IPS-15b (cell line): ENCODE measurements at regions not wholly inside any gene's neighbourhood (a gene's known extent, or its start where the extent isn't known, plus 50 kb on each side); places are given as distances from the start of the nearest gene placed in this dataset.

ENCODE experiments used
- H3K27me3 ChIP-seq: one replicate; pipeline ENCODE4 v1.6.1; 2013; ENCODE audit warnings: low read length; ENCODE audit not compliant: control insufficient read depth, insufficient read depth
- H3K36me3 ChIP-seq: one replicate; pipeline ENCODE4 v1.6.1; 2013; ENCODE audit warnings: low read length; ENCODE audit not compliant: control insufficient read depth, insufficient read depth
- H3K4me1 ChIP-seq: one replicate; pipeline ENCODE4 v1.6.1; 2013; ENCODE audit warnings: mild to moderate bottlenecking, low read length; ENCODE audit not compliant: control insufficient read depth, insufficient read depth
- H3K4me3 ChIP-seq: one replicate; pipeline ENCODE4 v1.5.1; 2013; ENCODE audit warnings: low read depth, low read length
- H3K9ac ChIP-seq: one replicate; pipeline ENCODE4 v1.6.1; 2013; ENCODE audit warnings: low read depth, mild to moderate bottlenecking, low read length
- H3K9me3 ChIP-seq: one replicate; pipeline ENCODE4 v1.6.1; 2013; ENCODE audit warnings: mild to moderate bottlenecking, low read length; ENCODE audit not compliant: control insufficient read depth, insufficient read depth

DNA sequence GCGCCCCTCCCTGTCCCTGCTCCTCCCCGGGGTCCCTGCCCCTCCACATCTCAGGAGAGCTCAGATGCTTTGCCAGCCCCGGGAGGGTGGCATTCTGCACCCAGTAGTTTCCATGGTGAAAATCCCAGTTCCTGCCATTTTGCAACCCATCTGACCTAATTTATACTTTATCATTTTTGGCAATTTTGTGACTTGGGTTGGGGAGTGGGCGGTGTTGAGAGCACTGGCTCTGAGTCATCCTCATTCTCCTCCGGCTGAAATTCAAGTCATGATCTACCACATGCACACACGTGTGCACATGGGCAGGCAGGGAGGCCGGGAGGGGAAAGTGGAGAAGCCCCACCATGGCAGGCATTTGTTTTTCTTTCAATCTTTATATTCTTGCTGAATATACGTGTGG, 208.6 kb downstream of the URI1 start:
- H3K9me3 ChIP-seq = no peaks in the 10 kb centered on the region
- no peak overlapping the region for H3K4me3 ChIP-seq
- H3K9ac ChIP-seq = no peak overlapping the region
- H3K36me3 ChIP-seq = no peaks in the 10 kb centered on the region
- H3K4me1 ChIP-seq = no peaks in the 10 kb centered on the region
- no peaks in the 10 kb centered on the region for H3K27me3 ChIP-seq

DNA sequence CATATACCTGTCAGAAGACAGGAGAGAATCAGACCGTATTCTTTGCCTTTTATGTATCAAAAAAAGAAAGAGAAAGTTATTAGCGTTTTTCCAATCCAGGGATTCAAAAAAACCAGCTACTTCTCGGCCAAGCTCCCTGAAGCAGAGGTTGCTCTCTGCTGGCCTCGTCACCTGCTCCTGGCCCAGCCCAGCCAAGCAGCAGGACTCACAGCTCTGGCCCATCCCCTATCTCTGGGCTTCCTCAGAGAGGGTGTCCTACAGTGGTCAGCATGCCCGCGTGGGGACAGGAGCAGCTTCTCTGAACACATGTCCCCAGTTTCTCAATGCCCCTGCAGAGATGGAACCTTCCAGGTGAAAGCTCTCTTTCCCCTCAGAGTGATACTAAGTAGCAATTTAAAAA, 209.0 kb downstream of the URI1 start:
- Histone ChIP-seq H3K9me3 (no peaks in the 10 kb centered on the region), H3K36me3 (no peaks in the 10 kb centered on the region), H3K27me3 (no peaks in the 10 kb centered on the region), H3K4me1 (no peaks in the 10 kb centered on the region), H3K4me3 (no peak overlapping the region), H3K9ac (no peak overlapping the region)

DNA sequence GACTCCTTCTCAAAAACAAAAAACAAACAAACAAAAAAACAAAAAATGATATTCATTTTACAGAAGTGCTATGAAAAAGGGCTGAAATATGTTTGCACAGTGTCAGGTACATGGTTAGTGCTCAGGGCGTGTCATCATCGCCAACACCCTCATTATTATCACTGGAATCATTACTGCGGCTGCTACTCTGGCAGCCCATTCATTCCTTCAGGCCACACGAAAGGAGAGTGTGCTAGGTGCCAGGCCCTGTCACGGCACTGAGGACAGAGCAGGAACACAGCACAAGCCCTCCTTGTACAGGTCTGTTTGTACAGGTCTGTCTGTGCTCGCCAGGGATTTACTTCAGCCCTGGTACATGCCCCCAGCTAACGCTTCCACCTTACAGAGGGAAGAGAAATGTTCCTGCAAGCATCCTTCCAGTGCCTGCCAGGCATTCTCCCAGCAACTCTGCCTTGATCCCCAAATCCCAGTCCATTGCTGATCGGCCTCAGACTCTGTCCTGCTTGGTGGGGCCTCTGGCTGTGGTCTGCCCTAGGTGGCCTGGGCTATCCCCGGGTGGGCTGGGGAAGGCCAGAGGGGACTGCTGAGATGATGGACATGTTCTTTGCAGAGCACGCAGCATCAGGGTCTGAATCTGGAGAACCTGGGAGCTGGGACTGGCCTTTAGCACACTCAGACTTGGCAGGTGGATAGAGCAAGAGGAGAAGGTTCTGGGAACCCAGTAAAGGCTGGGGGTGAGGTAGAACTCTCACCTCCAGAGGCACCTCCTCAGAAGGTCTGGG, 210.7 kb downstream of the URI1 start:
- Histone ChIP-seq H3K9ac (no peak overlapping the region), H3K36me3 (no peaks in the 10 kb centered on the region), H3K4me3 (no peak overlapping the region), H3K9me3 (no peaks in the 10 kb centered on the region), H3K4me1 (no peaks in the 10 kb centered on the region), H3K27me3 (no peaks in the 10 kb centered on the region)

DNA sequence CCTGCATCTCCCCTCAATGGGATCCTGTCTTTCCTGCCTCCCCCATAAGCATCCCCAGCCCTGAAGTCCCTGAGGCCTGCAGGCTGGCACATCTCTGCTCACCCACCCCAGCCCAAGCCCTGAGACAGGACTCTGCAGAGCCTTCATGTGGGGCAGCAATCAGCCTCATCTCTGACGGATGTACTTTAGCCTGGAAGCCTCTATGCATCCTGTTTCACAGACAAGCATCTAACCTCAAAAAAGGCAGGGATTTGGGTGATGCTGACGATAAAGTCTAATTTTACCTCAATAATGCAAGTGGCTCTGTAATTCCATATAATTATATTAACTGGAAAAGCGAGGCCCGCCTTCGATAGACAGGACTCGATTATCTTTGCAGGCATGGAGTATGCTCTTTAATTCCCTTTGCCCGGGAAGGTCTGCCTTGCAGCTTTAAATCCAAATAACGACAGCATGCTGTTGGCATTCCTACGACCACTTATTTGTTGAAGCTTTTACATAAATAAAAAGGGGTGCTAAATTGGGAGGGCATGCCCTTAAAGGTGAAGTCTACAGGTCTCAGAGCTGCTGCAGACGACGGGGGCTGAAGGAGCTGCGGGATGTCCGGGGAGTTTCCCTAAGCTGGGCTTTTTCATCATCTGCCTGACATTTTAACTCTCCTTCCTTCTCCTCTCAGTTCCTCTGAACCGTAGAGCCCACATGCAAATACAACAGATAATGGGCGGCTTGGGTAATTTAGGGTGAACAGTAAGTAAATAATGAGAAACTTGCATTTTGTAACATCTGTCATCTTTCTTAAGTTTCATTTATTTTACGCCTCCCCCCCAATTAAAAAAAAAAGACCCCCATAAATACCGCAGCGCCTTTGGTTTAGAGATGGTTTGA, 211.5 kb downstream of the URI1 start:
- Histone ChIP-seq H3K27me3 (no peaks in the 10 kb centered on the region), H3K9me3 (no peaks in the 10 kb centered on the region), H3K4me3 (no peak overlapping the region), H3K4me1 (no peaks in the 10 kb centered on the region), H3K9ac (no peak overlapping the region), H3K36me3 (no peaks in the 10 kb centered on the region)

DNA sequence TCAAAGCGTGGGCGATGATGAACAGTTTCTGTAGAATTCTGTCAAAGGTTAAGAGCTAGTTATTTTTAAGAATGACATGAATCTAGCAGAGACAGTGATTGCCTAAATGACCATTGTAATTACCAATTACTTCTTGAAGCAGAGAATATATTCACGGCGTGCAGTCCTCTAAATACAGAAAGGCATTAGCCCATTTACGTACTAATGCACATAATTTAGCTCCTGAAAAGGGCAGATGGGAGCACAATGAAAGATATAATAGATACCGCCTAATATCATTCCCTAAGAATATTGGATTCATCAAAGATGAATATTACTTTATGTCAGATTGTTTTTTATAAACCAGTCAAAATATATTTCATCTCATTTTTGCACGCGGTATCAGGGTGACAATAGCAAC, 212.4 kb downstream of the URI1 start:
- no peak overlapping the region for H3K9ac ChIP-seq
- H3K36me3 ChIP-seq = no peaks in the 10 kb centered on the region
- H3K9me3 ChIP-seq = no peaks in the 10 kb centered on the region
- H3K4me3 ChIP-seq = no peak overlapping the region
- H3K4me1 ChIP-seq = no peaks in the 10 kb centered on the region
- H3K27me3 ChIP-seq = no peaks in the 10 kb centered on the region

DNA sequence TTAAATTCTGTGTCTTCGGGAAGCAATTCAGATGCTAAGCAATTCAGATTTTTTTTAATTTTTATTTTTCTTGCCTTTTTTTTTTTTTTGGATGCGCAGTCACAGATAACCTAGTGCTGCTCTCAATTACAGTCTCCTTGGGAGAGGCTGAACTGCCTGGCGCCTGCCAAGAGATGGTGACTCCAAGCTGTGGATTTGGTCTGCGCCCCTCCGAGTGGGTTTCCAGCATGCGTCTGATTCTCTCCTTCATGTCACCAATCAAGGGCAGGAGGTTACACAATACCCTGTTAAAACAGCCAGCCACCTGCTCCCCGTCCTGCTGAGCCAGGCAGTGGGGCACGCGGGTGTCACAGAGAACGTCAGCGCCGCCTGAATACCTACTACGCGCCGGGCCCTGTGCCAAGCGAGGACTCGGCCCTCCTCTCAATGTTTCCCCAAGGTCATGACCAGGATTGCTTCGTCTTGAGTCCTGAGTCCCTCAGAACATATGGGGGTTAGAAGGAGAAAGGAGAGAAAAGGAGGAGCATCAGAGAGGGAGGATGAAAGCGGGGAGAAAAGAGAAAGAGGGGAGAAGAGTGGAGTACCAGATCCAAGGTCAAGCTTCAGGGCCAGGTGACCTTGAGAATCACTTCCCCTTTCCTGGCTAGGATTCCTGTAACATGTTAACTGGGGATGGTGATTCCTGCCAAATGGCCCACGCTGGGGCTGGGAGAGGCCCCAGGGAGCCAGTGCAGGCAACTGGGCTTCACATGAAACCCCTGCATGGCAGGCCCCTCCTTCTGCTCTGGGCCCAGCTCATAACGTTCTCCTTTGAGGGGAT, 213.6 kb downstream of the URI1 start:
- Histone ChIP-seq H3K9ac (no peak overlapping the region), H3K4me1 (no peaks in the 10 kb centered on the region)

DNA sequence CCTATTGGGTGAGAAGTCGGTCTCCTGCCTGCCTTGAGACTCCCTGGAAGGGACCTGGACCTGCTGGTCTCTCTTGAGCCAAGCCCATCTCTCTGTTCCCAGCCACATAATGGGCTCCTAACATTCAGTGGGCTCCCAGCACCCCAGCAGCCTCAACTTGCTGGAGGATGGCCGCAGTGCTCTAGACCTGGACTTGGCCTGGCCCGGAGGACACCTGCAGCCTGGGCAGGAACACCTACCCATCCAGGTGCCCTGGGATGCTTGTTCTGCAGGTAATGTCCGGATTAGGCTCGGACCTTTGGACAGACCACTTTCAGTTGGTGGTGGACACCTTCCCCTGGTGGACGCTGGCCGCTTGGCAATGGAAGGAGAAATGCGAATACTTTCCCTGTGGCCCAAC, 214.6 kb downstream of the URI1 start:
- Histone ChIP-seq H3K9ac (no peak overlapping the region), H3K36me3 (no peaks in the 10 kb centered on the region), H3K27me3 (peaks cover 4% of the 10 kb centered on the region), H3K9me3 (no peaks in the 10 kb centered on the region), H3K4me1 (no peaks in the 10 kb centered on the region), H3K4me3 (no peak overlapping the region)

More for the DNA sequence above, 213.6 kb downstream of the URI1 start:
- peaks cover 4% of the 10 kb centered on the region for H3K27me3 ChIP-seq
- H3K36me3 ChIP-seq = no peaks in the 10 kb centered on the region
- no peak overlapping the region for H3K4me3 ChIP-seq
- H3K9me3 ChIP-seq = no peaks in the 10 kb centered on the region

DNA sequence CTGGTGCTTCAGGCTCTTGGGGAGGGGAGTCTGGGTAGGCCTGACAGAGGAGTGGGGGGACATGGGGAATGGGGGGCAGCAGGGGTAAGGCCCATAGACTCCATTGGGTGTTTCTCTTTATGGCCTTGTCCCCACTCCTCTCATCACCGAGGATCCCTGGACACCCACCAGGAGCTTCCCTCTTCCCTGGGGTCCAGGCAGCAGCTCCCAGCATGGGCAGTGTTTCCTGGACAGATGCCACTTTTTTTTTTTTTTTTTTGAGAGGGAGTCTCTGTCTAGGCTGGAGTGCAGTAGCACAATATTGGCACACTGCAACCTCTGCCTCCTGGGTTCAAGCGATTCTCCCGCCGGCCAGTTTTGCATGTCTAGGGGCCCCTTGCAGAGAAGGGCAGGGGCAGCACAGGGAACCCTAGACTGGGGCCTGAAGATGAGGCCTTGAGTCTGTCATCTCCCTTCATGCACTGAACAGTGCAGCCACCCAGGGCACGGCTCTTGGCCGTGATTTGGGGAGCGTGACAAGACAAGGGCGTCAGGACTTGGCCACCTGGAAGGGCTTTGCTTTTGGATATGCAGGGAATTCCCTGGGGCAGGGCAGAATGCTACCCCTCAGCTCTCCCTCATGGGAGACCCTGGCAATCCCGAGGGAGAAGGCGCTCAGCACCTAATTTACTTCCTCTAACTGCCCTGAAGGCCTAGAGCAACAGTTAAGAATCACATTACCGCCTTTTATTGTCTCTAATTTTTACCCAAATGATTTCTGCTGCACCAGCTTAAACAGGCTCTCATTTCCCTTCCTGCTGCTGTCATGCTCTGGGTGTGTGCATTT, 213.9 kb upstream of the ZNF536 start:
- no peak overlapping the region for H3K4me3 ChIP-seq
- peaks cover 4% of the 10 kb centered on the region for H3K27me3 ChIP-seq
- no peaks in the 10 kb centered on the region for H3K9me3 ChIP-seq
- no peaks in the 10 kb centered on the region for H3K4me1 ChIP-seq
- H3K9ac ChIP-seq = no peak overlapping the region
- H3K36me3 ChIP-seq = no peaks in the 10 kb centered on the region

DNA sequence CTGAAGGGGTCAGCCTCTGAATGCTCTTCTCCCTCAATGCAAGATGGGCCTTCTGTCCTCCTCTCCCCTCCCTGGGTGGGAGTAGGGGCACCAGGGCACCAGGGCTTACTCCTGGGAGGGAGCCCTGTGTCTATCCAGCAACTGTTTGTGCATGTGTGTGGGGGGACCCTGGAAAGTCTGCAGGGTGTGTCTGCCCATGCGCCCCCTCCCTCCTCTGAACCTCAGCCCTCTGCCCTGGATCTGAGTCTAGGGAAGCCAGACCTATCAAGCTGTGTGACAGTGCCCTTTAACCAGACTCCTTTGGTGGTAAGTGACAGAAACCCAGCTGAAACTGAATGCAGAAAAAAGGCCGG, 213.3 kb upstream of the ZNF536 start:
- H3K27me3 ChIP-seq = peaks cover 4% of the 10 kb centered on the region

DNA sequence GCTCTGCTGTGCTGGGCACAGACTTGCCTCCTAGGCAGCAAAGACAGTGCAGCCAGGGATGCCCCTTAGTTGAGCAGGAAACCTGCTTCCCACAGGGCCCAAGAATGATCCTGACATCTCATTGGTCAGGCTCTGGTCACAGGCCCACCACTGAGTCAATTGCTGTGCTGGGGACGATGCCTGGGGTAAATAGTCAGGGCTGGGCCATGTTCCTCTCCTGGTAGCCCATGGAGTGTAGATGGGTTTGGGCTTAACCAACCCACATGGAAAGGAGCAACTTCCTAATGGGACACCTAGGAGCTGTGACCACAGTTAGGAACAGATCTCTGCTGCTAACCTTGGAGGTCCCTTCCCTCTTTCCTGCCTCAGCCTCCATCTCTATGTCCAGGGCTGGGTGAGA, 212.5 kb upstream of the ZNF536 start:
- Histone ChIP-seq H3K36me3 (no peaks in the 10 kb centered on the region), H3K27me3 (peaks cover 4% of the 10 kb centered on the region), H3K9me3 (no peaks in the 10 kb centered on the region), H3K4me3 (no peak overlapping the region), H3K4me1 (no peaks in the 10 kb centered on the region), H3K9ac (no peak overlapping the region)

More for the DNA sequence above, 213.3 kb upstream of the ZNF536 start:
- no peak overlapping the region for H3K9ac ChIP-seq
- no peaks in the 10 kb centered on the region for H3K36me3 ChIP-seq
- H3K9me3 ChIP-seq = no peaks in the 10 kb centered on the region
- no peaks in the 10 kb centered on the region for H3K4me1 ChIP-seq
- H3K4me3 ChIP-seq = no peak overlapping the region

DNA sequence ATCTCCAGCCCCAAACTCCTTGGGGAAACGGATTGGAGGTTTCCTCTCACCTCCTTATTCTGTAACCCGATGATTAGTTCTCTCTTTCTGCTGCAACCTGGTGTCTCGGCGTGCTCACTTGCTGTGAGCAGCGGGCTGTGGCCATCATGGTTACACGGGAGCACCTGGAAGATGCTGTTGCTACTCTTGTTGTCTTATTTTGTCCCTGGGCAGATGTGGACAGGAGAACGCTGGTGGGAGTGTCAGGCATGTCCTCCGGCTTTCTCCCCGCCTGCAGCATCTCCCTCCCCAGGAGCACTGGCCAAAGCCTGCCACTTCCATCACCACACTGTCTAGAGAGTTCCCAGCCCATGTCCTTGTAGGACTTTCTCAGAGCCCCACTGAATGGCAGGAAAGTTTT, 211.8 kb upstream of the ZNF536 start:
- H3K4me1 ChIP-seq = no peaks in the 10 kb centered on the region
- no peak overlapping the region for H3K9ac ChIP-seq
- H3K36me3 ChIP-seq = no peaks in the 10 kb centered on the region
- H3K27me3 ChIP-seq = peaks cover 4% of the 10 kb centered on the region
- H3K4me3 ChIP-seq = no peak overlapping the region
- no peaks in the 10 kb centered on the region for H3K9me3 ChIP-seq
